Gastroesophageal sphincter (tissue), 4 donors: ENCODE measurements at regions not wholly inside any gene's neighbourhood (a gene's known extent, or its start where the extent isn't known, plus 50 kb on each side); places are given as distances from the start of the nearest gene placed in this dataset.

Source experiments
- ATAC-seq: fragments of 150-250 bp; one replicate; pipeline ENCODE4 v1.9.1; 2016; ENCODE audit warnings: mild to moderate bottlenecking, moderate library complexity
- H3K27ac ChIP-seq, 4 donors: fragments of 200-600 bp; sonication (generic) in 3 of 4; 1 replicate in 3 of 4; 2 replicates in 1 of 4; pipeline ENCODE4 v1.5.1; 2016 to 2019
- H3K27me3 ChIP-seq: fragments of 200-600 bp; sonication (generic); one replicate; pipeline ENCODE4 v1.5.1; 2019
- H3K36me3 ChIP-seq, 2 donors: fragments of 200-600 bp; sonication (generic); one replicate each; pipeline ENCODE4 v1.5.1; 2019; ENCODE audit warnings: control low read depth in 1 of 2
- H3K4me1 ChIP-seq, 3 donors: fragments of 200-600 bp; sonication (generic); 1 replicate in 2 of 3; 2 replicates in 1 of 3; pipeline ENCODE4 v1.5.1; 2016 to 2019; ENCODE audit warnings: control low read depth in 2 of 3
- H3K4me3 ChIP-seq, 2 donors: fragments of 200-600 bp; sonication (generic); one replicate each; pipeline ENCODE4 v1.5.1; 2019; ENCODE audit warnings: mild to moderate bottlenecking in 1 of 2, moderate library complexity in 1 of 2
- H3K9me3 ChIP-seq, 3 donors: fragments of 200-600 bp; sonication (generic); one replicate each; pipeline ENCODE4 v1.5.1; 2017 to 2019; ENCODE audit warnings: control low read depth in 2 of 3
- EP300 ChIP-seq: sonication (generic); formaldehyde crosslinking; IDR thresholded peaks from one replicate; pipeline ENCODE4 v1.6.1; 2017; ENCODE audit warnings: antibody characterized with exemption, mild to moderate bottlenecking
- POLR2A ChIP-seq, 2 donors: fragments of 450-650 bp; IDR thresholded peaks; one replicate each; pipeline ENCODE4 v1.6.1; 2017; ENCODE audit warnings: antibody characterized with exemption in 2 of 2, mild to moderate bottlenecking in 2 of 2, moderate library complexity in 1 of 2
- POLR2AphosphoS5 ChIP-seq: sonication (generic); formaldehyde crosslinking; IDR thresholded peaks from one replicate; pipeline ENCODE4 v1.6.1; 2017; ENCODE audit warnings: antibody characterized with exemption
- WGBS, 2 donors: methylation state at CpG; one replicate each; pipeline ENCODE4 v1.1.5; 2018; ENCODE audit warnings: low coverage in 1 of 2; 5-methylcytosine and 5-hydroxymethylcytosine counted together
- TF ChIP-seq, protein P1 (sequence below), 4 experiments: fragments of 200-600 bp in 2 of 4; fragments of 450-650 bp in 2 of 4; sonication (generic) in 1 of 4; IDR thresholded peaks; one replicate each; pipeline ENCODE4 v1.5.1; 2017 to 2019; ENCODE audit warnings: antibody characterized with exemption in 4 of 4, mild to moderate bottlenecking in 2 of 4, moderate library complexity in 2 of 4

DNA sequence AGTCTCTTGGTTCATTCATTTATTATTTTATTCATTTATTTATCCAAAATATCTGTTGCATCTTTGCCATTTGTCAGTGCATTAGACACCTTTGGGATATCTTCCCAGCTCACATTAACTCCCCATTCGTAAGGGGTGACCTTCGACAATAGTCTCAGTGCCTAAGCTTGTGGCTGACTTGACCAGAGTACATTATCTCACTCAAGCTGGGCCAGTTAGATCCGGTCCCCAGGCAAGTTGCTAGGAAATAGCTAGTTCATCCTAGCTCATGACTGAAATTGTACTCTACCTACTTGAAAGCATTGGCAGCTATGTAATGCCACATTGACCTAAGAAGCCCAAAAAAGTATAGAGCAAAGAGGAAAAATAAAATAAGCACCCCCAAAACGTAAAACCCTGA is 165.3 kb downstream of the FBXO8 start:
- no peaks in the 10 kb centered on the region for H3K9me3 ChIP-seq
- no peak overlapping the region for H3K4me3 ChIP-seq
- no peaks in the 10 kb centered on the region for H3K27me3 ChIP-seq
- ATAC-seq: no peak
- 59 to 75% methylated on average over 4 of the region's 4 CpGs for WGBS, 2 donors
- H3K4me1 ChIP-seq: peaks cover 0 to 49% (median 13%) of the 10 kb centered on the region in 3 donors
- H3K36me3 ChIP-seq: no peaks in the 10 kb centered on the region
- no peak overlapping the region for H3K27ac ChIP-seq
- TF ChIP-seq POLR2AphosphoS5 (no peak), EP300 (no peak), POLR2A (IDR thresholded peaks at IDR 0.05) (no peak)
- TF ChIP-seq, protein P1, sequence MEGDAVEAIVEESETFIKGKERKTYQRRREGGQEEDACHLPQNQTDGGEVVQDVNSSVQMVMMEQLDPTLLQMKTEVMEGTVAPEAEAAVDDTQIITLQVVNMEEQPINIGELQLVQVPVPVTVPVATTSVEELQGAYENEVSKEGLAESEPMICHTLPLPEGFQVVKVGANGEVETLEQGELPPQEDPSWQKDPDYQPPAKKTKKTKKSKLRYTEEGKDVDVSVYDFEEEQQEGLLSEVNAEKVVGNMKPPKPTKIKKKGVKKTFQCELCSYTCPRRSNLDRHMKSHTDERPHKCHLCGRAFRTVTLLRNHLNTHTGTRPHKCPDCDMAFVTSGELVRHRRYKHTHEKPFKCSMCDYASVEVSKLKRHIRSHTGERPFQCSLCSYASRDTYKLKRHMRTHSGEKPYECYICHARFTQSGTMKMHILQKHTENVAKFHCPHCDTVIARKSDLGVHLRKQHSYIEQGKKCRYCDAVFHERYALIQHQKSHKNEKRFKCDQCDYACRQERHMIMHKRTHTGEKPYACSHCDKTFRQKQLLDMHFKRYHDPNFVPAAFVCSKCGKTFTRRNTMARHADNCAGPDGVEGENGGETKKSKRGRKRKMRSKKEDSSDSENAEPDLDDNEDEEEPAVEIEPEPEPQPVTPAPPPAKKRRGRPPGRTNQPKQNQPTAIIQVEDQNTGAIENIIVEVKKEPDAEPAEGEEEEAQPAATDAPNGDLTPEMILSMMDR (IDR thresholded peaks at IDR 0.05): no peak

DNA sequence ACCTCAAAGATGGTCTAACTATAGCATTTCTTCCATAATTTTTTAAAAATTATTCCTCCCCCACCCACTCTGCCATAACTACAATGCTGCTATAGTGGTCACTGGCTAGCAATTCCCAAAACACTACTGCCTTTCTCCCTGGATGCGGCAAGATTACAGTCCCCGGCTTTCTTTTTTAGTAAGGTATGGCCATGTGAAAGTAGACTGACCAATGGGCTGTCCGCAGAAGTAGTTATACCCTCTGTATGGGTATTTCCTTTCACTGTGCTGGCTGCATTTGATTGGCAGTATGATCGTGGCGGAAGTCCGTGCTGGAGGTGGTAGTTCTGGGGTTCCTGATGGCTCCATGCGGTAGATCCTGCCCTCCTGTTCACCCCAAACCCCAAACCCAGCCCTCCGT is 166.0 kb downstream of the FBXO8 start:
- ATAC-seq: no peak
- Histone ChIP-seq H3K9me3 (no peaks in the 10 kb centered on the region), H3K4me1 (peaks cover 0 to 42% (median 8%) of the 10 kb centered on the region in 3 donors), H3K27ac (no peak overlapping the region), H3K36me3 (no peaks in the 10 kb centered on the region), H3K4me3 (no peak overlapping the region), H3K27me3 (no peaks in the 10 kb centered on the region)
- WGBS, 2 donors: 73 to 100% methylated on average over 1 to 8 of the region's 8 CpGs
- no peak for TF ChIP-seq POLR2AphosphoS5
- TF ChIP-seq EP300: no peak
- TF ChIP-seq POLR2A (IDR thresholded peaks at IDR 0.05): no peak
- TF ChIP-seq, protein P1 (IDR thresholded peaks at IDR 0.05): no peak

DNA sequence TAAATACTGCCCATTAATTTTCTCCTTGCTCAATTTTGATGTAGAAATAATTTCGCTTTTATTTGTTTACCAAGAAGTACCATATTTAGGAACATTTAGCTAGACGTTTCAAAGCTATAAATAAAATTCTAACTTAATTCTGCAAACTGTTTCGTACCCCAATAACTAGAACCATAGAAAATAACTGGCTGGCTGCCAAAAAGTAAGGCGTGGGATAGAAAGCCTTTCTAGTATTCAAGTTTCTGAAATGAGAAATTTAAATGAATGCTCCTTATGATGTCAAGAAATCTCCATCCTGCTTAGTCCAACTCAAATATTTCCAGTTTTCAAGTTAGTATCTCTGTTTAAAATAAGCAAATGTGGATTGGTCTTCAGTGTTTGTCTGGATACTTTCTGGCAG is 167.4 kb downstream of the FBXO8 start:
- H3K27me3 ChIP-seq: no peaks in the 10 kb centered on the region
- no peaks in the 10 kb centered on the region for H3K36me3 ChIP-seq
- no peak overlapping the region for H3K4me3 ChIP-seq
- no peak for TF ChIP-seq POLR2A (IDR thresholded peaks at IDR 0.05)
- H3K9me3 ChIP-seq: no peaks in the 10 kb centered on the region
- 53 to 54% methylated on average over 4 of the region's 4 CpGs for WGBS, 2 donors
- ATAC-seq: no peak
- peaks cover 0 to 32% (median 5%) of the 10 kb centered on the region in 3 donors for H3K4me1 ChIP-seq
- no peak overlapping the region for H3K27ac ChIP-seq

DNA sequence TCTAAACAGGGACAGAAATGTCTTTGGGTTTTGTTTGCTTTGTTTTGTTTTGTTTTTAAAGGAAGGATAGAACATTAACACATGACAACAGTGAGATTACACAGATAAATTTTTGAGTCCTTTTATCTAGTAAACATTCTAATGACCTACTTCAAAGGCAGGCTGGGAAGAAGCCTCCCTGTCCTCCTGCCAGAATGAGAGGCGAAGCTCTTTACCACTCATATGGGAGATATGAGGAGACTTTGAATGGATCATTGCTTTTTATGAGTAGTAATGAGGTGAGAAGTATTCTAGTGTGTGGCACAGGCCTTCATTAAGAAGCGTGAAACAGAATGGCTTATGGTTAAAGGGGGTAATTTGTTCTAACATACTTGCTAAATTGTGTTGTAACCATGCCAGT is 172.0 kb downstream of the FBXO8 start:
- ATAC-seq: no peak
- H3K4me3 ChIP-seq: no peak overlapping the region
- H3K9me3 ChIP-seq: no peaks in the 10 kb centered on the region
- H3K4me1 ChIP-seq: peaks cover 0 to 10% (median 3%) of the 10 kb centered on the region in 3 donors
- no peaks in the 10 kb centered on the region for H3K27me3 ChIP-seq
- peak overlapping the region in 3 of 4 donors; percentile 10 to 56 (median 28) for H3K27ac ChIP-seq
- 0 to 67% methylated on average over 1 to 2 of the region's 2 CpGs for WGBS, 2 donors
- no peaks in the 10 kb centered on the region for H3K36me3 ChIP-seq
- TF ChIP-seq POLR2A (IDR thresholded peaks at IDR 0.05): no peak
- TF ChIP-seq, protein P1 (IDR thresholded peaks at IDR 0.05): no peak
- no peak for TF ChIP-seq POLR2AphosphoS5
- TF ChIP-seq EP300: no peak

DNA sequence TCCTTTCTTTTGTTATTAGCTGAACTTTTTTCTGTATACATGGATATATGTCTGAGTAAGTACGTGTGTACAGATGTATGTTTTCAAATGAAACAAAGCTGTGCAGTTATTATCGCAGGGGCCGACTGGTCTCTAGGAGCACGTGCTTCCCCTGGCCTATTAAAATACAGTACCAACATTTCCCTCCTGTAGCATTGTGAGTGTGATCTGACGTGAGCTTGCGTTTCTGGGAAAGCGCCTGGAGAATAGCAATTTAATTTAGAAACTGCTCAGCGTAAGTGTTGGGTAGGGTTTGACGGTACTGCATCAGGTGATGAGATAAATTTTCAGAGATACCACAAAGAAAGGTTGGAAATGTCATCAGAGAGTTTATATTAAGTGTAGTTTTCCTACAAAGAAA is 173.3 kb downstream of the FBXO8 start:
- Histone ChIP-seq H3K36me3 (no peaks in the 10 kb centered on the region), H3K4me3 (no peak overlapping the region), H3K9me3 (no peaks in the 10 kb centered on the region), H3K4me1 (peaks cover 0 to 3% (median 0%) of the 10 kb centered on the region in 3 donors), H3K27me3 (no peaks in the 10 kb centered on the region), H3K27ac (no peak overlapping the region)
- TF ChIP-seq EP300 (no peak), POLR2A (IDR thresholded peaks at IDR 0.05) (no peak), POLR2AphosphoS5 (no peak)
- TF ChIP-seq, protein P1 (IDR thresholded peaks at IDR 0.05): no peak
- 27 to 61% methylated on average over 9 of the region's 9 CpGs for WGBS, 2 donors
- no peak for ATAC-seq
